KMS-11 (cell line): ENCODE measurements at regions not wholly inside any gene's neighbourhood (a gene's known extent, or its start where the extent isn't known, plus 50 kb on each side); places are given as distances from the start of the nearest gene placed in this dataset.

Experiments
- H2AFZ ChIP-seq: fragments of 200-600 bp; sonication (generic); 2 replicates; pipeline ENCODE4 v1.6.1; 2016; ENCODE audit warnings: antibody characterized with exemption, mixed run types, low read depth
- H3K27ac ChIP-seq: fragments of 200-600 bp; sonication (generic); 2 replicates; pipeline ENCODE4 v1.6.1; 2016; ENCODE audit warnings: mild to moderate bottlenecking, mixed run types
- H3K27me3 ChIP-seq: fragments of 200-600 bp; sonication (generic); 2 replicates; pipeline ENCODE4 v1.6.1; 2017; ENCODE audit warnings: mild to moderate bottlenecking, low read depth, mixed run types, moderate library complexity; ENCODE audit not compliant: insufficient read depth
- H3K36me3 ChIP-seq: fragments of 200-600 bp; sonication (generic); 2 replicates; pipeline ENCODE4 v1.6.1; 2017; ENCODE audit warnings: mild to moderate bottlenecking, mixed run types; ENCODE audit not compliant: insufficient read depth
- H3K4me1 ChIP-seq: fragments of 200-600 bp; sonication (generic); 2 replicates; pipeline ENCODE4 v1.6.1; 2016; ENCODE audit warnings: mild to moderate bottlenecking, low read depth, mixed run types; ENCODE audit not compliant: poor library complexity, severe bottlenecking
- H3K4me2 ChIP-seq: fragments of 200-600 bp; sonication (generic); 2 replicates; pipeline ENCODE4 v1.7.0; 2016; ENCODE audit warnings: mild to moderate bottlenecking, mixed run types
- H3K4me3 ChIP-seq: fragments of 200-600 bp; sonication (generic); IDR thresholded peaks from 2 replicates; pipeline ENCODE4 v1.6.1; 2017; ENCODE audit warnings: low read depth, low read length, mixed read lengths; ENCODE audit not compliant: insufficient read depth
- H3K79me2 ChIP-seq: fragments of 200-600 bp; sonication (generic); 2 replicates; pipeline ENCODE4 v1.6.1; 2016; ENCODE audit warnings: low read depth, mixed run types; ENCODE audit not compliant: insufficient read depth
- H3K9ac ChIP-seq: fragments of 200-600 bp; sonication (generic); 2 replicates; pipeline ENCODE4 v1.6.1; 2016; ENCODE audit warnings: mild to moderate bottlenecking, mixed run types
- H4K20me1 ChIP-seq: fragments of 200-600 bp; sonication (generic); 2 replicates; pipeline ENCODE4 v1.6.1; 2016; ENCODE audit warnings: mild to moderate bottlenecking, mixed run types; ENCODE audit not compliant: insufficient read depth
- CTCF ChIP-seq: fragments of 200-600 bp; sonication (generic); conservative IDR thresholded peaks from 2 replicates; pipeline ENCODE4 v1.6.1; 2017; ENCODE audit warnings: low read depth, mild to moderate bottlenecking, antibody characterized with exemption, low read length, moderate library complexity, mixed read lengths

- H3K4me1 ChIP-seq, result no peaks in the 10 kb centered on the region
- H4K20me1 ChIP-seq, result no peaks in the 10 kb centered on the region
- H3K36me3 ChIP-seq, result no peaks in the 10 kb centered on the region
- no peak overlapping the region for H3K4me2 ChIP-seq
- H2AFZ ChIP-seq, result no peak overlapping the region
- no peak for TF ChIP-seq CTCF
- no peaks in the 10 kb centered on the region for H3K79me2 ChIP-seq
- H3K27me3 ChIP-seq, result no peaks in the 10 kb centered on the region
- no peak overlapping the region for H3K9ac ChIP-seq
- H3K4me3 ChIP-seq, result no peak overlapping the region
- H3K27ac ChIP-seq, result no peak overlapping the region
Measured at GRCh38 chr15:38888701-38889221, 324.1 kb upstream of the RASGRP1 start.

- H4K20me1 ChIP-seq, result no peaks in the 10 kb centered on the region
- H3K4me2 ChIP-seq, result no peak overlapping the region
- no peak overlapping the region for H3K9ac ChIP-seq
- no peak overlapping the region for H3K4me3 ChIP-seq
- no peaks in the 10 kb centered on the region for H3K27me3 ChIP-seq
- H3K79me2 ChIP-seq, result no peaks in the 10 kb centered on the region
- no peak for TF ChIP-seq CTCF
- no peaks in the 10 kb centered on the region for H3K36me3 ChIP-seq
- no peak overlapping the region for H3K27ac ChIP-seq
- H2AFZ ChIP-seq, result no peak overlapping the region
- H3K4me1 ChIP-seq, result no peaks in the 10 kb centered on the region
Measured at GRCh38 chr15:38890194-38890593, 325.6 kb upstream of the RASGRP1 start.

GRCh38 chr15:38893925-38894242, 329.3 kb upstream of the RASGRP1 start:
- Histone ChIP-seq H2AFZ (no peak overlapping the region), H3K4me2 (no peak overlapping the region), H4K20me1 (no peaks in the 10 kb centered on the region), H3K27ac (no peak overlapping the region), H3K9ac (no peak overlapping the region), H3K4me1 (no peaks in the 10 kb centered on the region), H3K27me3 (no peaks in the 10 kb centered on the region), H3K4me3 (no peak overlapping the region), H3K79me2 (no peaks in the 10 kb centered on the region), H3K36me3 (no peaks in the 10 kb centered on the region)
- no peak for TF ChIP-seq CTCF

- Histone ChIP-seq H3K4me2 (no peak overlapping the region), H2AFZ (no peak overlapping the region), H4K20me1 (no peaks in the 10 kb centered on the region), H3K79me2 (no peaks in the 10 kb centered on the region), H3K36me3 (no peaks in the 10 kb centered on the region), H3K9ac (no peak overlapping the region), H3K27ac (no peak overlapping the region), H3K4me3 (no peak overlapping the region), H3K27me3 (no peaks in the 10 kb centered on the region), H3K4me1 (no peaks in the 10 kb centered on the region)
- no peak for TF ChIP-seq CTCF
Measured at GRCh38 chr15:38894243-38894948, 329.8 kb upstream of the RASGRP1 start.
